Right atrium auricular region (tissue), 2 donors: ENCODE measurements at regions not wholly inside any gene's neighbourhood (a gene's known extent, or its start where the extent isn't known, plus 50 kb on each side); places are given as distances from the start of the nearest gene placed in this dataset.

Experiments used
- DNase-seq: peaks from one replicate; pipeline ENCODE4 v3.0.0-alpha.2; 2019; ENCODE audit warnings: low spot score
- H3K27ac ChIP-seq, 2 donors: fragments of 200-600 bp; sonication (generic); 1 replicate in 1 of 2; 2 replicates in 1 of 2; pipeline ENCODE4 v1.5.1; 2016 to 2019
- H3K27me3 ChIP-seq, 2 donors: fragments of 200-600 bp; sonication (generic); one replicate each; pipeline versions ENCODE4 v1.5.1 to v1.6.0; 2017 to 2019
- H3K36me3 ChIP-seq: fragments of 200-600 bp; sonication (generic); one replicate; pipeline ENCODE4 v1.5.1; 2016
- H3K4me1 ChIP-seq, 2 donors: fragments of 200-600 bp; sonication (generic); one replicate each; pipeline versions ENCODE4 v1.5.1 to v1.6.0; 2017 to 2019
- H3K4me3 ChIP-seq, 2 donors: fragments of 200-600 bp; sonication (generic); 1 replicate in 1 of 2; 2 replicates in 1 of 2; pipeline ENCODE4 v1.5.1; 2017 to 2019; ENCODE audit warnings: mild to moderate bottlenecking in 1 of 2, moderate library complexity in 1 of 2
- H3K9me3 ChIP-seq, 2 donors: fragments of 200-600 bp; sonication (generic); one replicate each; pipeline ENCODE4 v1.5.1; 2019
- CTCF ChIP-seq, 2 donors: fragments of 200-600 bp; sonication (generic); IDR thresholded peaks; one replicate each; pipeline ENCODE4 v1.5.1; 2019; ENCODE audit warnings: antibody characterized with exemption in 2 of 2

GRCh38 chr10:78550716-78551115 is 517.1 kb downstream of the RPS24 start:
- H3K4me3 ChIP-seq, result no peak overlapping the region
- no peaks in the 10 kb centered on the region for H3K27me3 ChIP-seq
- H3K36me3 ChIP-seq, result no peaks in the 10 kb centered on the region
- H3K4me1 ChIP-seq, result peaks cover 0 to 18% of the 10 kb centered on the region in 2 donors
- TF ChIP-seq CTCF (IDR thresholded peaks at IDR 0.05), result no peak
- H3K27ac ChIP-seq, result no peak overlapping the region
- DNase-seq, result no peak
- H3K9me3 ChIP-seq, result no peaks in the 10 kb centered on the region

- Histone ChIP-seq H3K4me1 (peaks cover 0 to 18% of the 10 kb centered on the region in 2 donors), H3K4me3 (no peak overlapping the region), H3K27me3 (no peaks in the 10 kb centered on the region), H3K27ac (peak overlapping the region in 1 of 2 donors; percentile 38), H3K9me3 (no peaks in the 10 kb centered on the region), H3K36me3 (no peaks in the 10 kb centered on the region)
- TF ChIP-seq CTCF (IDR thresholded peaks at IDR 0.05), result no peak
- DNase-seq, result no peak
Observed at GRCh38 chr10:78551184-78552005, 517.4 kb upstream of the ZMIZ1 start.

- no peaks in the 10 kb centered on the region for H3K36me3 ChIP-seq
- DNase-seq, result peak; percentile 83
- H3K4me1 ChIP-seq, result peaks cover 0 to 18% of the 10 kb centered on the region in 2 donors
- no peak overlapping the region for H3K4me3 ChIP-seq
- H3K9me3 ChIP-seq, result no peaks in the 10 kb centered on the region
- H3K27ac ChIP-seq, result peak overlapping the region; percentile 11 to 38
- H3K27me3 ChIP-seq, result no peaks in the 10 kb centered on the region
- no peak for TF ChIP-seq CTCF (IDR thresholded peaks at IDR 0.05)
Observed at GRCh38 chr10:78552261-78552811, 516.4 kb upstream of the ZMIZ1 start.

GRCh38 chr10:78553792-78554191 is 515.0 kb upstream of the ZMIZ1 start:
- Histone ChIP-seq H3K4me1 (peaks cover 0 to 18% of the 10 kb centered on the region in 2 donors), H3K9me3 (no peaks in the 10 kb centered on the region), H3K36me3 (no peaks in the 10 kb centered on the region), H3K4me3 (no peak overlapping the region), H3K27me3 (no peaks in the 10 kb centered on the region), H3K27ac (no peak overlapping the region)
- DNase-seq, result no peak
- no peak for TF ChIP-seq CTCF (IDR thresholded peaks at IDR 0.05)

- Histone ChIP-seq H3K4me3 (no peak overlapping the region), H3K9me3 (no peaks in the 10 kb centered on the region), H3K4me1 (peaks cover 0 to 18% of the 10 kb centered on the region in 2 donors), H3K36me3 (no peaks in the 10 kb centered on the region), H3K27me3 (no peaks in the 10 kb centered on the region), H3K27ac (no peak overlapping the region)
- no peak for DNase-seq
- no peak for TF ChIP-seq CTCF (IDR thresholded peaks at IDR 0.05)
Observed at GRCh38 chr10:78555128-78555527, 513.6 kb upstream of the ZMIZ1 start.
